HepG2 (cell line): ENCODE measurements at regions not wholly inside any gene's neighbourhood (a gene's known extent, or its start where the extent isn't known, plus 50 kb on each side); places are given as distances from the start of the nearest gene placed in this dataset.

Experiments
- ATAC-seq: fragments of 200-7000 bp; cut with Tn5 transposase; 3 replicates; pipeline ENCODE4 v1.9.1; 2020; ENCODE audit warnings: mild to moderate bottlenecking, moderate library complexity
- BruUV-seq: library from RNA; stranded (reverse); fragments of 400-500 nt; replicated peaks from 2 replicates; lab custom pipeline; 2021; lab: Mats Ljungman, UMichigan
- CTCF ChIA-PET: fragments of 300-600 bp; formaldehyde crosslinking; extraction: SDS; loops from one replicate; lab custom pipeline; 2021; ENCODE audit warnings: low total read pairs, inconsistent platforms, low intra/inter-chr PET ratio; lab: Yijun Ruan, JAX
- POLR2A ChIA-PET: fragments of 350-600 bp; sonication (Branson Sonifier 250); formaldehyde crosslinking; loops from one replicate; lab custom pipeline; 2020; ENCODE audit warnings: antibody characterized with exemption, inconsistent platforms; lab: Yijun Ruan, JAX
- DNase-seq: peaks from one replicate; pipeline ENCODE4 v3.0.0-alpha.2; 2015; ENCODE audit warnings: low spot score
- FAIRE-seq: peaks from 3 replicates; lab custom pipeline; 2011; peaks lifted over from hg19 to GRCh38; lab: Jason Lieb, UNC
- H2AFZ ChIP-seq: one replicate; pipeline ENCODE4 v1.6.1; 2011; ENCODE audit warnings: low read length, inconsistent platforms
- H3K27ac ChIP-seq: fragments of 300-600 bp; 3 replicates; pipeline ENCODE4 v1.8.0; 2011; ENCODE audit warnings: mixed run types, mild to moderate bottlenecking, mixed read lengths, low read length, inconsistent platforms; ENCODE audit not compliant: insufficient read depth; ENCODE audit errors: extremely low read length
- H3K27me3 ChIP-seq, 2 experiments: fragments of 200-600 bp in 1 of 2; 2 replicates in 1 of 2; 3 replicates in 1 of 2; pipeline versions ENCODE4 v1.6.0 to v1.8.0; 2011; ENCODE audit warnings: low read length in 2 of 2, mild to moderate bottlenecking in 2 of 2, moderate library complexity in 2 of 2, inconsistent platforms in 1 of 2; ENCODE audit not compliant: insufficient read depth in 2 of 2, control insufficient read depth in 1 of 2
- H3K36me3 ChIP-seq, 2 experiments: fragments of 200-600 bp in 1 of 2; replicated peaks in 1 of 2; 2 replicates in 1 of 2; 3 replicates in 1 of 2; pipeline versions ENCODE4 v1.5.1 to v1.8.0; 2011; ENCODE audit warnings: low read length in 2 of 2, inconsistent platforms in 1 of 2; ENCODE audit not compliant: insufficient read depth in 2 of 2, control insufficient read depth in 1 of 2
- H3K4me1 ChIP-seq: 2 replicates; pipeline ENCODE4 v1.5.1; 2012; ENCODE audit warnings: low read length, inconsistent platforms; ENCODE audit not compliant: insufficient read depth
- H3K4me2 ChIP-seq: 2 replicates; pipeline ENCODE4 v1.6.0; 2011; ENCODE audit warnings: low read depth, low read length, inconsistent platforms
- H3K4me3 ChIP-seq, 3 experiments: fragments of 200-600 bp in 1 of 3; sonication (generic), shearing (Covaris generic) in 1 of 3; replicated peaks in 1 of 3; 2 replicates each; pipeline ENCODE4 v1.5.1; 2011 to 2016; ENCODE audit warnings: low read length in 3 of 3, inconsistent platforms in 2 of 3, low read depth in 2 of 3, mild to moderate bottlenecking in 2 of 3, control low read depth in 1 of 3, mixed read lengths in 1 of 3; ENCODE audit not compliant: insufficient read depth in 1 of 3
- H3K79me2 ChIP-seq: one replicate; pipeline ENCODE4 v1.6.1; 2011; ENCODE audit warnings: low read length, inconsistent platforms; ENCODE audit not compliant: insufficient read depth
- H3K9ac ChIP-seq: 2 replicates; pipeline ENCODE4 v1.6.0; 2011; ENCODE audit warnings: mild to moderate bottlenecking, low read depth, low read length, inconsistent platforms; ENCODE audit not compliant: insufficient read depth
- H3K9me3 ChIP-seq: 2 replicates; pipeline ENCODE4 v1.5.1; 2012; ENCODE audit warnings: mild to moderate bottlenecking, low read length
- H4K20me1 ChIP-seq: 2 replicates; pipeline ENCODE4 v1.6.0; 2011; ENCODE audit warnings: inconsistent platforms, mild to moderate bottlenecking, low read length, moderate library complexity; ENCODE audit not compliant: insufficient read depth
- CBX5 ChIP-seq: sonication (generic); formaldehyde crosslinking; IDR thresholded peaks from 2 replicates; pipeline ENCODE4 v1.4.0; 2020; ENCODE audit warnings: missing genetic modification reagents, borderline replicate concordance
- IKZF4 ChIP-seq: sonication (generic); formaldehyde crosslinking; IDR thresholded peaks from 2 replicates; pipeline ENCODE4 v1.5.1; 2020; ENCODE audit warnings: borderline replicate concordance, mild to moderate bottlenecking, low read depth, missing genetic modification reagents; ENCODE audit errors: not compliant biosample characterization
- JUND ChIP-seq: sonication (generic); formaldehyde crosslinking; IDR thresholded peaks from 2 replicates; pipeline ENCODE4 v1.8.0; 2022; ENCODE audit warnings: mild to moderate bottlenecking, missing genetic modification reagents
- SP4 ChIP-seq: sonication (generic); formaldehyde crosslinking; IDR thresholded peaks from 2 replicates; pipeline ENCODE4 v1.8.1; 2023; ENCODE audit warnings: mild to moderate bottlenecking, missing genetic modification reagents
- STAG1 ChIP-seq: sonication (generic); formaldehyde crosslinking; IDR thresholded peaks from 2 replicates; pipeline ENCODE4 v1.4.0; 2020; ENCODE audit warnings: missing genetic modification reagents
- SUZ12 ChIP-seq: fragments of 150-350 bp; IDR thresholded peaks from 2 replicates; pipeline ENCODE4 v1.6.1; 2014; ENCODE audit warnings: low read depth, low read length
- ZFP62 ChIP-seq: sonication (generic); formaldehyde crosslinking; IDR thresholded peaks from 2 replicates; pipeline ENCODE4 v1.4.0; 2020; ENCODE audit warnings: missing genetic modification reagents
- ZFY ChIP-seq: sonication (generic); formaldehyde crosslinking; IDR thresholded peaks from 2 replicates; pipeline ENCODE4 v1.4.0; 2020; ENCODE audit warnings: missing genetic modification reagents
- ZNF788 ChIP-seq: sonication (generic); formaldehyde crosslinking; IDR thresholded peaks from 2 replicates; pipeline ENCODE4 v1.5.0; 2020; ENCODE audit warnings: mild to moderate bottlenecking, missing genetic modification reagents, borderline replicate concordance
- WGBS: methylation state at CpG from one replicate; pipeline ENCODE4 v1.1.6; 2017; ENCODE audit warnings: low lambda C conversion rate; 5-methylcytosine and 5-hydroxymethylcytosine counted together
- in situ Hi-C: cut with HindIII; loops from 2 replicates; pipeline ENCODE4 v1.10.0; 2017; ENCODE audit warnings: low pct_unique_long_range_greater_than_20kb; ENCODE audit not compliant: extremely low pct_ligation_motif_present
- intact Hi-C: fragments of 100-400 bp; cut with micrococcal nuclease; formaldehyde crosslinking; loops from one replicate; pipeline ENCODE4 v1.10.0; 2022; ENCODE audit not compliant: unreplicated experiment
- TF ChIP-seq, protein P1 (sequence below): sonication (generic); formaldehyde crosslinking; IDR thresholded peaks from 2 replicates; pipeline ENCODE4 v1.8.0; 2022; ENCODE audit warnings: mild to moderate bottlenecking, missing genetic modification reagents, moderate library complexity
- TF ChIP-seq, protein P2 (sequence below): sonication (generic); formaldehyde crosslinking; IDR thresholded peaks from 2 replicates; pipeline ENCODE4 v1.5.1; 2020; ENCODE audit warnings: missing genetic modification reagents, mild to moderate bottlenecking, borderline replicate concordance

DNA sequence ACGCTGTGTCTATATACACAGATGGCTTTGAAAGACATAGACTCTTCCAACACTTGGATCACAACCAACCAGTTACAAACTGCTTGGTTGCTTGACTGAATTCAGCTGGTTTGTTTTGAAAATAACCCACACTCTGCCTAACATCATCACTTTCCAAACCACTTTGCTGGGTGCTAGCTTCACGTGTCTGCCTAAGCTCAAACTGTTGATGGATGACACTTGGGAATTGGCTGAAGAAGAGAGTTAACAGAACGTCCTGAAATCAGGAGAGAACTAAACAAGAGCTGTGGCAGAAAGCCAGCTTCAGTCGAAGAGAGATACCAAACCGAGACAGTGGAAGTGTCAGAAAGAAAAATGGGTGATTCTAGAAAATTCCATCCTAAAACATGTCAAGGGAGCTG is 420.8 kb upstream of the AUTS2 start (continued):
- TF ChIP-seq IKZF4 (CRISPR knock-in tag) (no peak), SP4 (no peak)

DNA sequence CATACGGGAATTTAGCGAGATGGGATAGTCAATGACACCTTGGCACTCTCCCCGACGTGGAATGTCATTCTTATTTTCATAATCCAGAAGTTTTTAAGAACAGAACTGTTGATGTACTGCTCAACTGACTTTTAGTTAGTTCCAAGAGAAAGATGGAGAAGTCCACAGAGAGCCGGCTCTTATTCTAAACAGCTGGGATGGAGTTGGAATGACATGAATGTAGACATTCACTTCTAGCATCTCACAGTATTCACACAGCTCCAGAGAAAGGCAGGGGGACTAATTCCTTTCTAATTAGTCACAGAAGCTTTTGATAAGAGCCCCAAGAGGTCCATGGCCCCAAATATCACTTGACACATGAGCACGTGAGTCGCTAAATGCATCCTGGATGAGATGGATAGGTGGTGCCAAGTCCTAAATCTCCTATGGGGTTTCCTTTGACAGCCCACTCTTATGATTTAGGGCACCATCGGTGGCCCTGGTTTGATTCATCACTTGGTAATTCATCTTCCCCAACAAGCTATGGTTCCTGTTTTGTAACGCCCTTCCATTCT is 420.3 kb upstream of the AUTS2 start:
- no peak overlapping the region for H3K9ac ChIP-seq
- peaks cover 15% of the 10 kb centered on the region; the same call in 1 of the 2 replicates for H3K9me3 ChIP-seq
- WGBS: 5% methylated on average over 7 of the region's 9 CpGs
- no peaks in the 10 kb centered on the region for H3K79me2 ChIP-seq
- H3K4me2 ChIP-seq: no peak overlapping the region
- DNase-seq: no peak
- no TSS peak for BruUV-seq
- no peak overlapping the region for H2AFZ ChIP-seq
- TF ChIP-seq JUND (CRISPR knock-in tag) (no peak), ZNF788 (CRISPR knock-in tag) (no peak)
- TF ChIP-seq, protein P1, sequence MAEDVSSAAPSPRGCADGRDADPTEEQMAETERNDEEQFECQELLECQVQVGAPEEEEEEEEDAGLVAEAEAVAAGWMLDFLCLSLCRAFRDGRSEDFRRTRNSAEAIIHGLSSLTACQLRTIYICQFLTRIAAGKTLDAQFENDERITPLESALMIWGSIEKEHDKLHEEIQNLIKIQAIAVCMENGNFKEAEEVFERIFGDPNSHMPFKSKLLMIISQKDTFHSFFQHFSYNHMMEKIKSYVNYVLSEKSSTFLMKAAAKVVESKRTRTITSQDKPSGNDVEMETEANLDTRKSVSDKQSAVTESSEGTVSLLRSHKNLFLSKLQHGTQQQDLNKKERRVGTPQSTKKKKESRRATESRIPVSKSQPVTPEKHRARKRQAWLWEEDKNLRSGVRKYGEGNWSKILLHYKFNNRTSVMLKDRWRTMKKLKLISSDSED (CRISPR knock-in tag): no peak
- no peak overlapping the region for H3K27ac ChIP-seq
- no peak for FAIRE-seq
- CTCF ChIA-PET: no interaction called here
- no peaks in the 10 kb centered on the region for H3K36me3 ChIP-seq
- intact Hi-C loops: no loop called here
- in situ Hi-C loops: no loop called here
- POLR2A ChIA-PET: no interaction called here
- no peaks in the 10 kb centered on the region for H4K20me1 ChIP-seq
- ATAC-seq: no peak
- no peak overlapping the region for H3K4me3 ChIP-seq
- no peaks in the 10 kb centered on the region for H3K27me3 ChIP-seq
- H3K4me1 ChIP-seq: no peaks in the 10 kb centered on the region

DNA sequence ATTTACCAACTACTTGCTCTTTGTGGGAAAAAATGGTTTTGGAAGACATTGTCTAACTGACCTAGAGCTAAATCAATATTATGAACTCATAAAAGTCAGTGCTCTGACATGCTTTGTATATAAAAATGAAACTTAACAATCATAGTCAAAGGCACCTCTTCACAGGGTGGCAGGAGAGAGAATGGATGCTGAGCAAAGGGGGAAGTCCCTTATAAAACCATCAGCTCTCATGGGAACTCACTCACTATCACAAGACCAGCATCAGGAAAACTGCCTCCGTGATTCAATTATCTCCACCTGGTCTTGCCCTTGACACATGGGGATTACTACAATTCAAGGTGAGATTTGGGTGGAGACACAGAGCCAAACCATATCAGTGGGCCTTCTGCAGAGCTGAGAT is 417.6 kb upstream of the AUTS2 start:
- ChIA-PET POLR2A (no interaction called here), CTCF (no interaction called here)
- H4K20me1 ChIP-seq: no peaks in the 10 kb centered on the region
- BruUV-seq: no TSS peak
- FAIRE-seq (no peak), ATAC-seq (no peak), DNase-seq (no peak)
- no peaks in the 10 kb centered on the region for H3K36me3 ChIP-seq
- no peak overlapping the region for H3K4me2 ChIP-seq
- in situ Hi-C loops (no loop called here), intact Hi-C loops (no loop called here)
- no peak overlapping the region for H3K27ac ChIP-seq
- no peaks in the 10 kb centered on the region for H3K27me3 ChIP-seq
- 0% methylated on average over 1 of the region's 1 CpG for WGBS
- no peaks in the 10 kb centered on the region for H3K79me2 ChIP-seq
- H3K9ac ChIP-seq: no peak overlapping the region
- H3K4me1 ChIP-seq: no peaks in the 10 kb centered on the region
- 0 out of 2 replicates have a peak, but pooled peaks cover 4% of the 10 kb centered on the region for H3K9me3 ChIP-seq
- no peak for TF ChIP-seq CBX5 (CRISPR knock-in tag)
- no peak for TF ChIP-seq ZFP62 (CRISPR knock-in tag)
- no peak for TF ChIP-seq STAG1
- TF ChIP-seq SUZ12: no peak
- TF ChIP-seq, protein P2, sequence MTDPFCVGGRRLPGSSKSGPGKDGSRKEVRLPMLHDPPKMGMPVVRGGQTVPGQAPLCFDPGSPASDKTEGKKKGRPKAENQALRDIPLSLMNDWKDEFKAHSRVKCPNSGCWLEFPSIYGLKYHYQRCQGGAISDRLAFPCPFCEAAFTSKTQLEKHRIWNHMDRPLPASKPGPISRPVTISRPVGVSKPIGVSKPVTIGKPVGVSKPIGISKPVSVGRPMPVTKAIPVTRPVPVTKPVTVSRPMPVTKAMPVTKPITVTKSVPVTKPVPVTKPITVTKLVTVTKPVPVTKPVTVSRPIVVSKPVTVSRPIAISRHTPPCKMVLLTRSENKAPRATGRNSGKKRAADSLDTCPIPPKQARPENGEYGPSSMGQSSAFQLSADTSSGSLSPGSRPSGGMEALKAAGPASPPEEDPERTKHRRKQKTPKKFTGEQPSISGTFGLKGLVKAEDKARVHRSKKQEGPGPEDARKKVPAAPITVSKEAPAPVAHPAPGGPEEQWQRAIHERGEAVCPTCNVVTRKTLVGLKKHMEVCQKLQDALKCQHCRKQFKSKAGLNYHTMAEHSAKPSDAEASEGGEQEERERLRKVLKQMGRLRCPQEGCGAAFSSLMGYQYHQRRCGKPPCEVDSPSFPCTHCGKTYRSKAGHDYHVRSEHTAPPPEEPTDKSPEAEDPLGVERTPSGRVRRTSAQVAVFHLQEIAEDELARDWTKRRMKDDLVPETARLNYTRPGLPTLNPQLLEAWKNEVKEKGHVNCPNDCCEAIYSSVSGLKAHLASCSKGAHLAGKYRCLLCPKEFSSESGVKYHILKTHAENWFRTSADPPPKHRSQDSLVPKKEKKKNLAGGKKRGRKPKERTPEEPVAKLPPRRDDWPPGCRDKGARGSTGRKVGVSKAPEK (CRISPR knock-in tag): no peak
- TF ChIP-seq ZFY (CRISPR knock-in tag): no peak
- TF ChIP-seq, all 625 proteins: peak for 0
- Histone ChIP-seq H3K4me3 (no peak overlapping the region), H2AFZ (no peak overlapping the region)
